ENCODE measurements at regions not wholly inside any gene's neighbourhood (a gene's known extent, or its start where the extent isn't known, plus 50 kb on each side); places are given as distances from the start of the nearest gene placed in this dataset.
A peak's percentile ranks its signal among the peaks of the same experiment; 100 is the strongest.

- DNase-seq = no peak
- Mint-ChIP-seq H3K4me3 (no peak overlapping the region), H3K4me1 (no peaks in the 10 kb centered on the region), H3K36me3 (no peaks in the 10 kb centered on the region), H3K27me3 (no peaks in the 10 kb centered on the region), H3K27ac (no peak overlapping the region), H3K9me3 (peaks cover 1 to 9% (median 2%) of the 10 kb centered on the region in 7 donors)
- no peak for ATAC-seq (ENCODE audit: low read depth in 2 of 2)
Measured at GRCh38 chr14:83309833-83310232, 1776.2 kb upstream of the SEL1L start.

GRCh38 chr14:83312511-83312910 is 1778.9 kb upstream of the SEL1L start:
- no peaks in the 10 kb centered on the region for H3K27me3 Mint-ChIP-seq
- no peak overlapping the region for H3K27ac Mint-ChIP-seq
- no peaks in the 10 kb centered on the region for H3K4me1 Mint-ChIP-seq
- H3K9me3 Mint-ChIP-seq = peaks cover 1 to 9% (median 5%) of the 10 kb centered on the region in 7 donors
- ATAC-seq (ENCODE audit: low read depth in 2 of 2) (no peak), DNase-seq (no peak)
- no peak overlapping the region for H3K4me3 Mint-ChIP-seq
- H3K36me3 Mint-ChIP-seq = no peaks in the 10 kb centered on the region

GRCh38 chr14:83314764-83315163 is 1781.1 kb upstream of the SEL1L start:
- H3K27me3 Mint-ChIP-seq = no peaks in the 10 kb centered on the region
- no peak for DNase-seq
- peaks cover 0 to 5% (median 3%) of the 10 kb centered on the region in 7 donors for H3K9me3 Mint-ChIP-seq
- H3K4me1 Mint-ChIP-seq = no peaks in the 10 kb centered on the region
- no peak overlapping the region for H3K27ac Mint-ChIP-seq
- H3K36me3 Mint-ChIP-seq = no peaks in the 10 kb centered on the region
- peak overlapping the region in 1 of 8 donors; percentile 12 for H3K4me3 Mint-ChIP-seq
- no peak for ATAC-seq (ENCODE audit: low read depth in 2 of 2)

GRCh38 chr14:83316356-83316755 is 1782.7 kb upstream of the SEL1L start:
- Mint-ChIP-seq H3K36me3 (no peaks in the 10 kb centered on the region), H3K27ac (no peak overlapping the region), H3K27me3 (no peaks in the 10 kb centered on the region), H3K9me3 (peaks cover 0 to 5% (median 1%) of the 10 kb centered on the region in 7 donors), H3K4me1 (no peaks in the 10 kb centered on the region), H3K4me3 (no peak overlapping the region)
- DNase-seq (no peak), ATAC-seq (ENCODE audit: low read depth in 2 of 2) (no peak)

GRCh38 chr14:83320837-83321236 is 1787.2 kb upstream of the SEL1L start:
- ATAC-seq (ENCODE audit: low read depth in 2 of 2) (no peak), DNase-seq (no peak)
- no peak overlapping the region for H3K27ac Mint-ChIP-seq
- no peaks in the 10 kb centered on the region for H3K9me3 Mint-ChIP-seq
- H3K36me3 Mint-ChIP-seq = no peaks in the 10 kb centered on the region
- H3K4me1 Mint-ChIP-seq = no peaks in the 10 kb centered on the region
- no peaks in the 10 kb centered on the region for H3K27me3 Mint-ChIP-seq
- H3K4me3 Mint-ChIP-seq = no peak overlapping the region

GRCh38 chr14:83331513-83331912 is 1797.9 kb upstream of the SEL1L start:
- ATAC-seq (ENCODE audit: low read depth in 2 of 2) (no peak), DNase-seq (no peak)
- no peak overlapping the region for H3K4me3 Mint-ChIP-seq
- peaks cover 0 to 3% (median 0%) of the 10 kb centered on the region in 7 donors for H3K9me3 Mint-ChIP-seq
- no peaks in the 10 kb centered on the region for H3K27me3 Mint-ChIP-seq
- no peak overlapping the region for H3K27ac Mint-ChIP-seq
- H3K36me3 Mint-ChIP-seq = no peaks in the 10 kb centered on the region
- H3K4me1 Mint-ChIP-seq = no peaks in the 10 kb centered on the region

- Mint-ChIP-seq H3K27me3 (no peaks in the 10 kb centered on the region), H3K27ac (no peak overlapping the region), H3K4me1 (no peaks in the 10 kb centered on the region), H3K4me3 (no peak overlapping the region), H3K9me3 (peaks cover 0 to 18% (median 4%) of the 10 kb centered on the region in 7 donors), H3K36me3 (no peaks in the 10 kb centered on the region)
- DNase-seq (no peak), ATAC-seq (ENCODE audit: low read depth in 2 of 2) (no peak)
Measured at GRCh38 chr14:83342590-83342989, 1808.9 kb upstream of the SEL1L start.

- Mint-ChIP-seq H3K9me3 (peaks cover 0 to 8% (median 3%) of the 10 kb centered on the region in 7 donors), H3K4me1 (no peaks in the 10 kb centered on the region), H3K27me3 (no peaks in the 10 kb centered on the region), H3K36me3 (no peaks in the 10 kb centered on the region), H3K4me3 (no peak overlapping the region), H3K27ac (no peak overlapping the region)
- DNase-seq (no peak), ATAC-seq (ENCODE audit: low read depth in 2 of 2) (no peak)
Measured at GRCh38 chr14:83347874-83348273, 1814.2 kb upstream of the SEL1L start.

- H3K9me3 Mint-ChIP-seq = peaks cover 0 to 8% (median 0%) of the 10 kb centered on the region in 7 donors
- no peaks in the 10 kb centered on the region for H3K27me3 Mint-ChIP-seq
- H3K27ac Mint-ChIP-seq = no peak overlapping the region
- DNase-seq (no peak), ATAC-seq (ENCODE audit: low read depth in 2 of 2) (no peak)
- no peaks in the 10 kb centered on the region for H3K36me3 Mint-ChIP-seq
- no peak overlapping the region for H3K4me3 Mint-ChIP-seq
- H3K4me1 Mint-ChIP-seq = no peaks in the 10 kb centered on the region
Measured at GRCh38 chr14:83355609-83356008, 1822.0 kb upstream of the SEL1L start.

GRCh38 chr14:83356080-83356479 is 1822.4 kb upstream of the SEL1L start:
- Mint-ChIP-seq H3K27me3 (no peaks in the 10 kb centered on the region), H3K4me3 (no peak overlapping the region), H3K9me3 (peaks cover 0 to 8% (median 0%) of the 10 kb centered on the region in 7 donors), H3K36me3 (no peaks in the 10 kb centered on the region), H3K4me1 (no peaks in the 10 kb centered on the region), H3K27ac (no peak overlapping the region)
- no peak for ATAC-seq (ENCODE audit: low read depth in 2 of 2)
- DNase-seq = no peak

- Mint-ChIP-seq H3K9me3 (peaks cover 0 to 9% (median 4%) of the 10 kb centered on the region in 7 donors), H3K27ac (no peak overlapping the region), H3K27me3 (no peaks in the 10 kb centered on the region), H3K4me1 (no peaks in the 10 kb centered on the region), H3K36me3 (no peaks in the 10 kb centered on the region), H3K4me3 (no peak overlapping the region)
- ATAC-seq (ENCODE audit: low read depth in 2 of 2) (no peak), DNase-seq (no peak)
Measured at GRCh38 chr14:83372271-83372670, 1838.6 kb upstream of the SEL1L start.

GRCh38 chr14:83379436-83379835 is 1845.8 kb upstream of the SEL1L start:
- Mint-ChIP-seq H3K9me3 (peaks cover 3 to 25% (median 8%) of the 10 kb centered on the region in 7 donors), H3K4me1 (no peaks in the 10 kb centered on the region), H3K27ac (no peak overlapping the region), H3K36me3 (no peaks in the 10 kb centered on the region), H3K27me3 (no peaks in the 10 kb centered on the region), H3K4me3 (no peak overlapping the region)
- ATAC-seq (ENCODE audit: low read depth in 2 of 2) (no peak), DNase-seq (no peak)

GRCh38 chr14:83384253-83384652 is 1850.6 kb upstream of the SEL1L start:
- Mint-ChIP-seq H3K36me3 (no peaks in the 10 kb centered on the region), H3K27me3 (no peaks in the 10 kb centered on the region), H3K27ac (no peak overlapping the region), H3K9me3 (peaks cover 5 to 30% (median 12%) of the 10 kb centered on the region in 7 donors), H3K4me1 (no peaks in the 10 kb centered on the region), H3K4me3 (no peak overlapping the region)
- ATAC-seq (ENCODE audit: low read depth in 2 of 2) = no peak
- no peak for DNase-seq

- Mint-ChIP-seq H3K36me3 (no peaks in the 10 kb centered on the region), H3K27me3 (no peaks in the 10 kb centered on the region), H3K4me1 (no peaks in the 10 kb centered on the region), H3K4me3 (no peak overlapping the region), H3K9me3 (no peaks in the 10 kb centered on the region), H3K27ac (no peak overlapping the region)
- DNase-seq (no peak), ATAC-seq (ENCODE audit: low read depth in 2 of 2) (no peak)
Measured at GRCh38 chr14:83395321-83395720, 1861.7 kb upstream of the SEL1L start.

- Mint-ChIP-seq H3K9me3 (peaks cover 0 to 4% (median 0%) of the 10 kb centered on the region in 7 donors), H3K4me3 (no peak overlapping the region), H3K27ac (no peak overlapping the region), H3K27me3 (no peaks in the 10 kb centered on the region), H3K36me3 (no peaks in the 10 kb centered on the region), H3K4me1 (no peaks in the 10 kb centered on the region)
- ATAC-seq (ENCODE audit: low read depth in 2 of 2) (no peak), DNase-seq (no peak)
Measured at GRCh38 chr14:83416476-83416875, 1882.8 kb upstream of the SEL1L start.
